ENCODE measurements at regions not wholly inside any gene's neighbourhood (a gene's known extent, or its start where the extent isn't known, plus 50 kb on each side); places are given as distances from the start of the nearest gene placed in this dataset.

GRCh38 chr1:65049941-65050713, 83.8 kb upstream of the JAK1 start:
- intact Hi-C loops (cut with DNase I) = loop anchor here (10.0 kb wide), 1 partner anchor 155 kb away; no protein-coding TSS in a partner anchor
- Histone ChIP-seq H3K4me3 (ENCODE audit: low read length in 3 of 3) (no peak overlapping the region), H3K9me3 (ENCODE audit: control insufficient read depth in 2 of 3, insufficient read depth in 1 of 3, low read length in 3 of 3) (no peaks in the 10 kb centered on the region), H3K27me3 (ENCODE audit: control insufficient read depth, insufficient read depth, low read length) (no peaks in the 10 kb centered on the region), H3K27ac (ENCODE audit: low read depth in 2 of 2, low read length in 2 of 2) (no peak overlapping the region), H3K4me1 (ENCODE audit: control insufficient read depth in 2 of 3, insufficient read depth in 2 of 3, low read depth in 1 of 3, low read length in 3 of 3) (no peaks in the 10 kb centered on the region), H3K36me3 (ENCODE audit: control insufficient read depth in 2 of 3, insufficient read depth in 3 of 3, low read length in 3 of 3) (peaks cover 0 to 5% (median 2%) of the 10 kb centered on the region in 3 donors), H3K9ac (ENCODE audit: low read length in 3 of 3) (no peak overlapping the region)
- TF ChIP-seq CTCF (IDR thresholded peaks at IDR 0.05; ENCODE audit: borderline replicate concordance, extremely low read depth, insufficient read depth) = no peak
- FAIRE-seq (no peak), DNase-seq (no peak)

- FAIRE-seq = no peak
- Histone ChIP-seq H3K4me3 (ENCODE audit: low read length in 3 of 3) (no peak overlapping the region), H3K27me3 (ENCODE audit: control insufficient read depth, insufficient read depth, low read length) (no peaks in the 10 kb centered on the region), H3K27ac (ENCODE audit: low read depth in 2 of 2, low read length in 2 of 2) (no peak overlapping the region), H3K4me1 (ENCODE audit: control insufficient read depth in 2 of 3, insufficient read depth in 2 of 3, low read depth in 1 of 3, low read length in 3 of 3) (no peaks in the 10 kb centered on the region), H3K9ac (ENCODE audit: low read length in 3 of 3) (no peak overlapping the region), H3K9me3 (ENCODE audit: control insufficient read depth in 2 of 3, insufficient read depth in 1 of 3, low read length in 3 of 3) (no peaks in the 10 kb centered on the region), H3K36me3 (ENCODE audit: control insufficient read depth in 2 of 3, insufficient read depth in 3 of 3, low read length in 3 of 3) (peaks cover 0 to 9% (median 8%) of the 10 kb centered on the region in 3 donors)
- no peak for DNase-seq
- intact Hi-C loops (cut with DNase I) = loop anchor here (10.0 kb wide), 1 partner anchor 154 kb away; no protein-coding TSS in a partner anchor
- no peak for TF ChIP-seq CTCF (IDR thresholded peaks at IDR 0.05; ENCODE audit: borderline replicate concordance, extremely low read depth, insufficient read depth)
Measured at GRCh38 chr1:65050735-65051134, 84.4 kb upstream of the JAK1 start.

- no peaks in the 10 kb centered on the region for H3K9me3 ChIP-seq (ENCODE audit: control insufficient read depth in 2 of 3, insufficient read depth in 1 of 3, low read length in 3 of 3)
- TF ChIP-seq CTCF (IDR thresholded peaks at IDR 0.05; ENCODE audit: borderline replicate concordance, extremely low read depth, insufficient read depth) = no peak
- intact Hi-C loops (cut with DNase I) = loop anchor here (10.0 kb wide), 1 partner anchor 150 kb away; no protein-coding TSS in a partner anchor
- FAIRE-seq = no peak
- H3K4me1 ChIP-seq (ENCODE audit: control insufficient read depth in 2 of 3, insufficient read depth in 2 of 3, low read depth in 1 of 3, low read length in 3 of 3) = peaks cover 0 to 3% (median 0%) of the 10 kb centered on the region in 3 donors
- no peak overlapping the region for H3K4me3 ChIP-seq (ENCODE audit: low read length in 3 of 3)
- no peaks in the 10 kb centered on the region for H3K27me3 ChIP-seq (ENCODE audit: control insufficient read depth, insufficient read depth, low read length)
- no peak overlapping the region for H3K9ac ChIP-seq (ENCODE audit: low read length in 3 of 3)
- no peak for DNase-seq
- H3K27ac ChIP-seq (ENCODE audit: low read depth in 2 of 2, low read length in 2 of 2) = no peak overlapping the region
- peaks cover 3 to 35% (median 23%) of the 10 kb centered on the region in 3 donors for H3K36me3 ChIP-seq (ENCODE audit: control insufficient read depth in 2 of 3, insufficient read depth in 3 of 3, low read length in 3 of 3)
Measured at GRCh38 chr1:65054481-65054880, 88.1 kb upstream of the JAK1 start.
